HG02884 (cell line): ENCODE measurements at regions not wholly inside any gene's neighbourhood (a gene's known extent, or its start where the extent isn't known, plus 50 kb on each side); places are given as distances from the start of the nearest gene placed in this dataset.
A peak's percentile ranks its signal among the peaks of the same experiment; 100 is the strongest.
"Not testable (repeated sequence)": the region's sequence is repeated elsewhere in the genome, so short reads cannot be mapped to it uniquely, and the experiment has no call there.

Source experiments
- ATAC-seq: cut with Tn5 transposase; IDR thresholded peaks from one replicate; pipeline ENCODE4 v1.9.1; 2021; ENCODE audit warnings: mild to moderate bottlenecking, moderate library complexity; ENCODE audit not compliant: unreplicated experiment

DNA sequence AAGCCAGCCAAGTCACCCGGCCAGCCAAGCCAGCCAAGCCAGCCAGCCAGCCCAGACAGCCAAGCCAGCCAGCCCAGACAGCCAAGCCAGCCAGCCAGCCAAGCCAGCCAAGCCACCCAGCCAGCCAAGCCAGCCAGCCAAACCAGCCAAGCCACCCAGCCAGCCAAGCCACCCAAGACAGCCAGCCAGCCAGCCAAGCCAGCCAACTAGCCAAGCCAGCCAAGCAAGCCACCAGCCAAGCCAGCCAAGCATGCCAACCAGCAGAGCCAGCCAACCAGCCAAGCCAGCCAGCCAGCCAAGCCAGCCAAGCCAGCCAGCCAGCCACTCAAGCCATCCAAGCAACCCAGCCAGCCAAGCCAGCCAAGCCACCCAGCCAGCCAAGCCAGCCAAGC is 323.1 kb upstream of the PLGLB2 start:
- ATAC-seq, result not testable (repeated sequence)

- not testable (repeated sequence) for ATAC-seq
Measured at GRCh38 chr2:87425191-87425590, 322.7 kb upstream of the PLGLB2 start.

DNA sequence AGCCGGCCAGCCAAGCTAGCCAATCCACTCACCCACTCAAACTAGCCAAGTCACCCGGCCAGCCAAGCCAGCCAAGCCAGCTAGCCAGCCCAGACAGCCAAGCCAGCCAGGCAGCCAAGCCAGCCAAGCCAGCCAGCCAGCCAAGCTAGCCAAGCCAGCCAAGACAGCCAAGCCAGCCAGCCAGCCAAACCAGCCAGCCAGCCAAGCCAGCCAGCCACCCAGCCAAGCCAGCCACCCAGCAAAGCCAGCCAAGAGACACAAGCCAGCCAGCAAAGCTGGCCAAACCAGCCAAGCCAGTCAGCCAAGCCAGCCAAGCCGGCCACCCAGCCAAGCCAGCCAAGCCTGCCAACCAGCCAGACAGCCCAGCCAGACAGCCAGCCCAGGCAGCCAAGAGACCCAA is 322.2 kb upstream of the PLGLB2 start:
- not testable (repeated sequence) for ATAC-seq

GRCh38 chr2:87428452-87429130 is 319.3 kb upstream of the PLGLB2 start:
- not testable (repeated sequence) for ATAC-seq

GRCh38 chr2:87429206-87429930 is 318.5 kb upstream of the PLGLB2 start:
- ATAC-seq, result not testable (repeated sequence)

DNA sequence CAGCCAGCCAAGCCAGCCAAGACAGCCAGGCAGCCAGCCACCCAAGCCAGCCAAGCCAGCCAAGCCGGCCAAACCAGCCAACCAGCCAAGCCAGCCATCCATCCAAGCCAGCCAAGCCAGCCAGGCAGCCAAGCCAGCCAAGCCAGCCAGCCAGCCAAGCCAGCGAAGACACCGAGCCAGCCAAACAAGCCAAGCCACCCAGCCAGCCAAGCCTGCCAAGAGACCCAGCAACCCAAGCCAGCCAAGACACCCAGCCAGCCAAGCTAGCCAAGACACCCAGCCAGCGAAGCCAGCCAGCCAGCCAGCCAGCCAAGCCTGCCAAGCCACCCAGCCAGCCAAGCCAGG is 318.0 kb upstream of the PLGLB2 start:
- not testable (repeated sequence) for ATAC-seq

DNA sequence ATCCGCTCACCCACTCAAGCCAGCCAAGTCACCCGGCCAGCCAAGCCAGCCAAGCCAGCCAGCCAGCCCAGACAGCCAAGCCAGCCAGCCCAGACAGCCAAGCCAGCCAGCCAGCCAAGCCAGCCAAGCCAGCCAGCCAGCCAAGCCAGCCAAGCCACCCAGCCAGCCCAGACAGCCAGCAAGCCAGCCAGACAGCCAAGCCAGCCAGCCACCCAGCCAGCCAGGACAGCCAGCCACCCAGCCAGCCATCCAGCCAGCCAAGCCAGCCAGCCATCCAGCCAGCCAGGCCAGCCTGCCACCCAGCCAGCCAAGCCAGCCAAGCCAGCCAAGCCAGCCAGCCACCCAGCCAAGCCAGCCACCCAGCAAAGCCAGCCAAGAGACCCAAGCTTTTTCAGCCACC is 316.8 kb upstream of the PLGLB2 start:
- not testable (repeated sequence) for ATAC-seq

DNA sequence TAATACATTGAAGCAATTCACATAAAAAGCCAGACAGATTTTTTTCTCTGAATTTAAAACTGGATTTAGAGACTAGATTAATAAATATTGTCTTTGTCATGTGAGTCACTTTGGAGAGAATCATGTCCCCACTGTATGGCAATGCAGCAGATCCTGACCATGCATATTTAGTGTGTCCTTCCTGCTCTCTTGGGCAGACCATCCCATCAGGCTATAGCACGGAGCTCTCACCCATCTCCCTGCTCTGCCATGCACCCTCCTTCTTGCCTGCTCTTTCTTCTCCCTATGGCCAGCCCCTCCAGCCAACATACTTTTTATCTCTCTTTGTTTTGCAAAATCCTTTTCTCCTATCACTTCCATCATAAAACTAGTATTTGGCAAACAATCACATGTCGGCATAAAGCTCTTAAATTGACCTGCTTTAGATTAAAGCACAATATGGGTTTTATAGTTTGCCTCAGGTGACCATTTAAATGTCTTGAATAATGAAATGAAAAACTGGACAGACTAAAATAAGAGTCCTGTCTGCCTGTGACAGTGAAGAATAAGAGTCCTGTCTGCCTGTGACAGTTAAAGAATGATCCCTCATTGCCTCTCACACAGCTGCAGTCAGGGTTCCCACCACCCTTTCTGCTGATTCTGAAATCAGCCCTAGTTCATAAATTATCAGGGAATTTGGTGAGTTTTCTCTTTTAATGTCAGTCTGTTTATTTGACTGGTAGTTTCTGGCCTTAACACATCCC is 315.0 kb upstream of the PLGLB2 start:
- not testable (repeated sequence) for ATAC-seq

- ATAC-seq, result not testable (repeated sequence)
Measured at GRCh38 chr2:87436007-87436406, 311.9 kb upstream of the PLGLB2 start.

DNA sequence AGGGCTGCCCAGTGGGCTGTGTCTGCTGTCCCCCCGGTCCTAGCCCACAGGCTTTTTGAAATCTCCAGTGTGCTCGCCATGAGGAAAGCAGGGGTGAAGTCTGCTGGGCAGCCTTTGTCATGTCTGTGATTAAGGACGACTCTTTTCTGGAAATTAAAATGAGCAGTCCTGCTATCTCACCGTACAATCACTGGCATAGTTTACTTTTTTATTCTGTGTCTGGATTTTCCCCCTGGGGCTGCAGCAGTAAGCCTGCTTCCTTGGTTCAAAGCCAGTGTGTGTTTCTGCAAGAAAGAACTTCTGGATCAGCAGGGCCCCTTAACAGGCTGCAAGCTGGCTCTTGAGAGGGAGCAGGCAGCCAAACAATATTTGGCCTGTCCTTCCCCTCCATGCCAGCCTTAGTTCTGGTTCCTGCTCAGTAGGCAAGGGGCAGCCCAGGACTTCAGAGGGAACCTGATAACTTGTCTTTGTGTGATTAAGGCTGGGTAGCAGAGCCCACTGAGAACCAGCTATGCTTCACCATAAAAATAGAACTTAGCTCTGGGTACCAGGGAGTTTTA is 310.1 kb upstream of the PLGLB2 start:
- not testable (repeated sequence) for ATAC-seq

GRCh38 chr2:87438780-87439454 is 309.0 kb upstream of the PLGLB2 start:
- not testable (repeated sequence) for ATAC-seq

- ATAC-seq, result not testable (repeated sequence)
Measured at GRCh38 chr2:87439617-87440204, 308.2 kb upstream of the PLGLB2 start.

DNA sequence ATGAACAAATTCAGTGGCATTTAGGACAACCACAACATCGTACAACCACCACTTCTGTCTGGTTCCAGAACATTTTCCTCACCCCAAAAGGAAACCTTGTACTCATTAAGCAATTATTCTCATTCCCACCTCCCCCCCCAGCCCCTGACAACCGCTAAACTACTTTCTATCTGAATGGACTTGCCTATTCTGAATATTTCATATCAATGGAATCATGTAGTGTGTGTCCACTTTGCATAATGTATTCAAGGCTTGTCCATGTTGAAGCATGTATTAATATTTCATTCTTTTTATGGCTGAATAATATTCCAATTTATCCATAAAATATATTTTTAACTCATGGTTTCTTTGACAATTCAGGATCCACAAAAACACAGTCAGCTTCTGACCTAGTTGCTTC is 307.2 kb upstream of the PLGLB2 start:
- not testable (repeated sequence) for ATAC-seq

DNA sequence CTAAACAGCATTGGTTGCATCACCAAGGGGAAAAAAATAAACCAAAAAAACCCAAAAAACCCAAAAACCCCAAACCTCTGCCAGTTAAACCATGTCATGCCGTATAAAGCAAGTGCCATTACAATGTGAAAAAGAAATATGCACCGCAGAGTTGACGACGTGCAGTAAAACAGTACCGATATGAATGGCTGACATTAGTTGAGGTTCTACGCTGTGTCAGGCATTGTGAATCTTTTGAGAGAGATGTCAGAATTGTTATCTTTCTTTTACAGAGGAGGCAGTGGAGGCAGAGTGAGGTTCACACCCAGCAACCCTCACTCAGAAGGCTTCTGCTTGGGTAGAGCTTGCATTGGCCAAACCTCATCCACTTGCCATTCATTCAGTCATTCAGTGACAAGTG is 306.5 kb upstream of the PLGLB2 start:
- ATAC-seq, result not testable (repeated sequence)

GRCh38 chr2:87442983-87443577 is 304.8 kb upstream of the PLGLB2 start:
- peak; percentile 98 for ATAC-seq

GRCh38 chr2:87444951-87445350 is 302.9 kb upstream of the PLGLB2 start:
- ATAC-seq, result not testable (repeated sequence)

- ATAC-seq, result not testable (repeated sequence)
Measured at GRCh38 chr2:87445613-87446312, 302.1 kb upstream of the PLGLB2 start.

- ATAC-seq, result not testable (repeated sequence)
Measured at GRCh38 chr2:87446313-87446696, 301.6 kb upstream of the PLGLB2 start.

DNA sequence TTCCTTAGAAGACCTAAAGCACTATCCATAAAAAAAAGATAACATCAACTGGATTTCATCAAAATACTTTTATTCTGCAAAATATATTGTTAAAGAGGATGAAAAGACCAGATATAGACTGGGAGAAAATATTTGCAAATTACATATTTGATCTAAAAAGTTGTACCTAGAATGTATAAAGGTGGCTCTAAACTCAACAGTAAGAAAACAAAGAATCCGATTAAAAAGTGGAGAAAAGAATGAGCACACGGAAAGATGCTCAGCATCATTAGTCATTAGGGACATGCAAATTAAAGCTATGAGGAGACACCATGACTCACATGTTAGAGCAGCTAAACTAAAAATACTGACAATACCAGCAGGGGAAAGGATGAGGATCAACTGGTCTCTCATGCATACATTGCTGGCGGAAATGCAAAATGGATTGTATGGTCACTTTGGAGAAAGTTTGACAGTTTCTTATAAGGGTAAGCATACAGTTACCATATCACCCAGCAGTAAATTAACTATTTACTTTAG is 298.4 kb upstream of the PLGLB2 start:
- ATAC-seq, result peak; percentile 70
